ENCODE measurements at regions not wholly inside any gene's neighbourhood (a gene's known extent, or its start where the extent isn't known, plus 50 kb on each side); places are given as distances from the start of the nearest gene placed in this dataset.

DNA sequence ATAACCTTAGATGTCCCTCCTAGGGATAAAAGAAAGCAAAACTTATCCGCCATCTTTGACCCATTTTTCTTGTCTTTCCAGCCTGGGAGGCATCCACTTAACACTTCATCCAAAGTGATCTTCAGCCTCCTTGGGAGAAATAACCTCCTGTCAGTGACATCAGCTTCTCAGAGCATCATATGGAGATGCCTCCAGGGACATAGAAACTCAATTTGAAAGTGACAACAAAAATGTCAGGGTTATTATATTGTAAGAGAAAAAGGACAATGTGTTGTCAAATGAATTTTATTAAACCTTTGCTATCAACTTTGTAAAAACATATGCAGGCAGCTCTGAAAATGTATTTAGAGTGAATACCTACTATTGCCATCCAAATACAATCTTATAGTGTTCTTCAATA is 371.2 kb upstream of the ADARB2 start:
- no peak for DNase-seq (ENCODE audit: extremely low read depth, low read depth)
- TF ChIP-seq, protein P1, sequence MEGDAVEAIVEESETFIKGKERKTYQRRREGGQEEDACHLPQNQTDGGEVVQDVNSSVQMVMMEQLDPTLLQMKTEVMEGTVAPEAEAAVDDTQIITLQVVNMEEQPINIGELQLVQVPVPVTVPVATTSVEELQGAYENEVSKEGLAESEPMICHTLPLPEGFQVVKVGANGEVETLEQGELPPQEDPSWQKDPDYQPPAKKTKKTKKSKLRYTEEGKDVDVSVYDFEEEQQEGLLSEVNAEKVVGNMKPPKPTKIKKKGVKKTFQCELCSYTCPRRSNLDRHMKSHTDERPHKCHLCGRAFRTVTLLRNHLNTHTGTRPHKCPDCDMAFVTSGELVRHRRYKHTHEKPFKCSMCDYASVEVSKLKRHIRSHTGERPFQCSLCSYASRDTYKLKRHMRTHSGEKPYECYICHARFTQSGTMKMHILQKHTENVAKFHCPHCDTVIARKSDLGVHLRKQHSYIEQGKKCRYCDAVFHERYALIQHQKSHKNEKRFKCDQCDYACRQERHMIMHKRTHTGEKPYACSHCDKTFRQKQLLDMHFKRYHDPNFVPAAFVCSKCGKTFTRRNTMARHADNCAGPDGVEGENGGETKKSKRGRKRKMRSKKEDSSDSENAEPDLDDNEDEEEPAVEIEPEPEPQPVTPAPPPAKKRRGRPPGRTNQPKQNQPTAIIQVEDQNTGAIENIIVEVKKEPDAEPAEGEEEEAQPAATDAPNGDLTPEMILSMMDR (IDR thresholded peaks at IDR 0.05; ENCODE audit: low read depth, low read length, missing control alignments), result no peak
- no peak overlapping the region for H3K4me3 ChIP-seq (replicated peaks; ENCODE audit: low read depth, low read length)

DNA sequence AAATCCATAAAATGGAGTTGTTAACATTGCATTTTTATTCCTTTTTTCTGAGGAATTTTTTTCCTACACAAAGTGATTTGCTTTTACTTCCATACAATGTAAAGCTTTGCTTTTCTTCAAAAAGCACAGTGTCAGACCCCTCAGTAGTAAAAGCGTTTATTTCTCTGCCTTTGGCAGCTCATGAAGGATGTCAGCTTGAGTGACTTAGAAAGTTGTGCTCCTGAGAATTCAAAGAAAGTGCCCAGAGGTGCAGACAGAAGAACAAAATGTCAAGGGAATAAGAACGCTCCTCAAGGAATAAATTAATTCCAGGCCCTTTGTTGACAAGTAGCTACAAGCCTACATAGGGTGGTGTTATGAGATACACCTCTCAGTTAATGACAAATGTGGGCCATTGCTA is 369.3 kb upstream of the ADARB2 start:
- H3K4me3 ChIP-seq (replicated peaks; ENCODE audit: low read depth, low read length), result no peak overlapping the region
- DNase-seq (ENCODE audit: extremely low read depth, low read depth), result no peak
- TF ChIP-seq, protein P1 (IDR thresholded peaks at IDR 0.05; ENCODE audit: low read depth, low read length, missing control alignments), result no peak

DNA sequence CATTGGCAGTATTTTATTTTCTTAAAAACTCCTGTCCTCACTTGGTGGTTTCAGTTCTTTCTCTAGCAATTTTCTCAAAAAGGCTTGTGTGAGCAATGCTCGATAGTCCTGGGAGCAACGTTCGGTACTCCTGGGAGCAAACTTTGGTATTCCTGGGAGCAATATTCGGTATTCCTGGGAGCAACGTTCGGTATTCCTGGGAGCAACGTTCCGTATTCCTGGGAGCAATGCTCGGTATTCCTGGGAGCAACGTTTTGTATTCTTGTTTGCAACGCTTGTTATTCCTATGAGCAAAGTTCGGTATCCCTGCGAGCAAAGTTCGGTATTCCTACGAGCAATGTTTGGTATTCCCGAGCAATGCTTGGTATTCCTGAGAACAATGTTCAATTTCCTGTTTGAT is 362.0 kb upstream of the ADARB2 start:
- DNase-seq (ENCODE audit: extremely low read depth, low read depth), result no peak
- TF ChIP-seq, protein P1 (IDR thresholded peaks at IDR 0.05; ENCODE audit: low read depth, low read length, missing control alignments), result no peak
- no peak overlapping the region for H3K4me3 ChIP-seq (replicated peaks; ENCODE audit: low read depth, low read length)

DNA sequence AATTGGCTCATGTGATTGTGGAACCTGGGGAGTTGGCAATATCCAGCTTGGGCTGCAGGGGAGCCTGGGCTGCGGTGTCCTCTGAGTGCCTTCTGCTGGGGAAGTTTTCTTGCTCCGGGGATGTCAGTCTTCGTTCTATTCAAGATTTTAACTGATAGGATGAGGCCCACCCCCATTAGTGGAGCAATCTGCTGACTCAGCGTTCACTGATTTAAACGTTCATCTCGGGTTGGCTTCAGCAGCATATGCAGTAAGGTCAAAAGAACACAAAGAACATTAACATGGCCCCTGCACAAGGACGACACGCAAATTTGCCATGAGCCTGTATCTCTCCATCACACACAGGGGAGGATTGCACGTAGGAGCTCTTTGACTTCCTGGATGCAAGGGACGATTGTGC is 360.6 kb upstream of the ADARB2 start:
- no peak for DNase-seq (ENCODE audit: extremely low read depth, low read depth)

DNA sequence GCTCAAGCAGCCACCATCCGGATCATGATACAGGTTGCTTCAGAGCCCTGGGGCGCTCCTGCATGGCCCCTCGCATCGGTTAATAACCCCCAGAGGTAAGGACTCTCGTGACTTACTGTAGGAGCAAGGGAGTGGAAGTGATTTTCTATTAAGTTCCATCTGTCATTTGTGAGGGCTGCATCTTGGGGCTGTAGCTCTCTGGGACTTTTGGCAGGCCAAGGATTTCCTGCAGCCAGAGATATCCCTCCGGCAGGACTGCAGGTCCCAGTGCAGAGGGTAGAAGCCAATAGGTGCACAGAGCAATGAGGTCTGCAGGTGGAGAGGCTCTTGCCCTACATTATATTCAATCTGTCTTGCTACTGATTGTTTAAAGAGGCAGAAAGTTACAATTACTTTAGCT is 356.8 kb upstream of the ADARB2 start:
- TF ChIP-seq, protein P1 (IDR thresholded peaks at IDR 0.05; ENCODE audit: low read depth, low read length, missing control alignments), result no peak
- no peak overlapping the region for H3K4me3 ChIP-seq (replicated peaks; ENCODE audit: low read depth, low read length)
- no peak for DNase-seq (ENCODE audit: extremely low read depth, low read depth)

More for the DNA sequence above, 360.6 kb upstream of the ADARB2 start:
- no peak overlapping the region for H3K4me3 ChIP-seq (replicated peaks; ENCODE audit: low read depth, low read length)
- TF ChIP-seq, protein P1 (IDR thresholded peaks at IDR 0.05; ENCODE audit: low read depth, low read length, missing control alignments), result no peak

DNA sequence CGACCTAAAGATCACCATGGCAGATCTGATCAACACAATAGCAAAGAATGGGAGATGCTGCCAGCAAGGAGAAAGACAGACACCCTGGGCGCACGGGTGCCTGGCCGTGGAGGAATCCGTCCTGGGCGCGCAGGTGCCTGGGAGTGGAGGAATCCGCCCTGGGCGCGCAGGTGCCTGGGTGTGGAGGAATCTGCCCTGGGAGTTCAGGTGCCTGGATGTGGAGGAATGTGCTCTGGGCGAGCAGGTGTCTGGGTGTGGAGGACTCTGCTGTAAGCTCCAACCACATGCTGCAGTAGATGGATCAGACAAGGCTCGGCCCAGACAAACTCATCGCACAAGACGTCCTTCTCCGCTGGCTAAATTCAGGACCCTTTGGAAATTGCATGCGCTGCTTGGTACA is 346.3 kb upstream of the ADARB2 start:
- DNase-seq (ENCODE audit: extremely low read depth, low read depth), result no peak
- TF ChIP-seq, protein P1 (IDR thresholded peaks at IDR 0.05; ENCODE audit: low read depth, low read length, missing control alignments), result no peak
- H3K4me3 ChIP-seq (replicated peaks; ENCODE audit: low read depth, low read length), result no peak overlapping the region

DNA sequence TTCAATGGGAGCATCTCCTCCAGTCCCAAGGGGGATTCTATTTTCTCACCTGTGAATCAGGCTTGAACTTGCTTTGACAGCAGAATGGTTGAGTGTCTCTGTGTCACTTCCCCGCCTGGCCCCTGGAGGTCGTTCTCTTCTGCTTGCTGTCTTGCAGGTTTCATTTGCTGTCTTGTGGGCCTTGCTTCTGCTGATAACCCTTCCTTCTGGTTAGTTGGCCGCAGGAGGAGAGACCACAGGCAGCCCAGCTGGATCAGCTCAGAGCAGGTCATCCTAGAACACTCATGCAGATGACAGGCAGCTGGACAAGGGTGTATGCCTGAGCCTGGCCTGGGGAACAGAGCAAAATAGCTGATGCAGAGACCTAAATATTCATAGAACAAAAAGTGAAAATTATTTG is 344.2 kb upstream of the ADARB2 start:
- TF ChIP-seq, protein P1 (IDR thresholded peaks at IDR 0.05; ENCODE audit: low read depth, low read length, missing control alignments), result no peak
- no peak for DNase-seq (ENCODE audit: extremely low read depth, low read depth)

More for the DNA sequence above, 344.2 kb upstream of the ADARB2 start:
- H3K4me3 ChIP-seq (replicated peaks; ENCODE audit: low read depth, low read length), result no peak overlapping the region

Measured in HFF-Myc (cell line).